COLO668 (cell line): ENCODE measurements at regions not wholly inside any gene's neighbourhood (a gene's known extent, or its start where the extent isn't known, plus 50 kb on each side); places are given as distances from the start of the nearest gene placed in this dataset.
"Not testable (repeated sequence)": the region's sequence is repeated elsewhere in the genome, so short reads cannot be mapped to it uniquely, and the experiment has no call there.

Experiments
- DNase-seq: peaks from one replicate; lab custom pipeline; 2025; ENCODE audit not compliant: unreplicated experiment; lab: John Stamatoyannopoulos, UW

GRCh38 chr10:20616918-20617810 lies 279.9 kb downstream of the NEBL start:
- no peak for DNase-seq

- no peak for DNase-seq
Observed at GRCh38 chr10:20616056-20616671, 280.9 kb downstream of the NEBL start.

GRCh38 chr10:20615395-20615794 lies 281.7 kb downstream of the NEBL start:
- DNase-seq, result no peak

- no peak for DNase-seq
Observed at GRCh38 chr10:20614911-20615310, 282.2 kb downstream of the NEBL start.

- DNase-seq, result no peak
Observed at GRCh38 chr10:20608503-20608902, 288.6 kb downstream of the NEBL start.

GRCh38 chr10:20606985-20607384 lies 290.1 kb downstream of the NEBL start:
- no peak for DNase-seq

GRCh38 chr10:20601941-20602461 lies 295.1 kb downstream of the NEBL start:
- DNase-seq, result no peak

- peak; percentile 16 for DNase-seq
Observed at GRCh38 chr10:20598590-20598989, 298.5 kb downstream of the NEBL start.

- no peak for DNase-seq
Observed at GRCh38 chr10:20596911-20597310, 300.2 kb downstream of the NEBL start.

- DNase-seq, result no peak
Observed at GRCh38 chr10:20596065-20596755, 300.9 kb downstream of the NEBL start.

GRCh38 chr10:20593649-20594048 lies 303.5 kb downstream of the NEBL start:
- DNase-seq, result no peak

GRCh38 chr10:20582041-20582440 lies 315.1 kb downstream of the NEBL start:
- DNase-seq, result no peak

GRCh38 chr10:20573924-20574323 lies 323.2 kb downstream of the NEBL start:
- no peak for DNase-seq

- DNase-seq, result not testable (repeated sequence)
Observed at GRCh38 chr10:20555990-20556389, 341.1 kb downstream of the NEBL start.

- no peak for DNase-seq
Observed at GRCh38 chr10:20552382-20552781, 344.7 kb downstream of the NEBL start.

GRCh38 chr10:20551761-20552160 lies 345.4 kb downstream of the NEBL start:
- no peak for DNase-seq

GRCh38 chr10:20535897-20536881 lies 360.9 kb downstream of the NEBL start:
- no peak for DNase-seq

- peak; percentile 26 for DNase-seq
Observed at GRCh38 chr10:20531241-20531883, 365.7 kb downstream of the NEBL start.

GRCh38 chr10:20521186-20521585 lies 375.9 kb downstream of the NEBL start:
- no peak for DNase-seq

GRCh38 chr10:20515654-20516053 lies 381.5 kb downstream of the NEBL start:
- no peak for DNase-seq
